Lower lobe of right lung (tissue), 2 donors: ENCODE measurements at regions not wholly inside any gene's neighbourhood (a gene's known extent, or its start where the extent isn't known, plus 50 kb on each side); places are given as distances from the start of the nearest gene placed in this dataset.

ENCODE experiments used
- ATAC-seq, 2 donors: fragments of 200-7000 bp; cut with Tn5 transposase; one replicate each; pipeline ENCODE4 v1.9.1; 2020 to 2022; ENCODE audit warnings: mild to moderate bottlenecking in 2 of 2, moderate library complexity in 2 of 2
- DNase-seq: peaks from one replicate; pipeline ENCODE4 v3.0.0-alpha.2; 2020
- H3K27ac ChIP-seq: fragments of 200-600 bp; one replicate; pipeline ENCODE4 v1.8.0; 2022
- H3K27me3 ChIP-seq: fragments of 200-600 bp; one replicate; pipeline ENCODE4 v1.8.0; 2022; ENCODE audit warnings: low read depth
- H3K36me3 ChIP-seq: fragments of 200-600 bp; one replicate; pipeline ENCODE4 v1.8.0; 2022; ENCODE audit warnings: mild to moderate bottlenecking
- H3K4me1 ChIP-seq: fragments of 200-600 bp; one replicate; pipeline ENCODE4 v1.8.0; 2022
- H3K4me3 ChIP-seq: fragments of 200-600 bp; one replicate; pipeline ENCODE4 v1.8.0; 2022; ENCODE audit warnings: mild to moderate bottlenecking
- H3K9me3 ChIP-seq: fragments of 200-600 bp; one replicate; pipeline ENCODE4 v1.8.0; 2022
- CTCF ChIP-seq: fragments of 200-600 bp; IDR thresholded peaks from one replicate; pipeline ENCODE4 v1.8.0; 2022; ENCODE audit warnings: antibody characterized with exemption, mild to moderate bottlenecking
- intact Hi-C: fragments of 100-400 bp; cut with DNase I; formaldehyde crosslinking; loops from one replicate; pipeline ENCODE4 v1.11.0; 2022
- donor health status: DM: no; HTN: yes; CAD: no; lungs with severe emphysema.

- DNase-seq: no peak
- intact Hi-C loops: no loop called here
- no peak for TF ChIP-seq CTCF
- H3K36me3 ChIP-seq: no peaks in the 10 kb centered on the region
- H3K4me3 ChIP-seq: no peak overlapping the region
- no peak overlapping the region for H3K27ac ChIP-seq
- H3K4me1 ChIP-seq: no peaks in the 10 kb centered on the region
- ATAC-seq: no peak
- no peaks in the 10 kb centered on the region for H3K9me3 ChIP-seq
- no peaks in the 10 kb centered on the region for H3K27me3 ChIP-seq
Observed at GRCh38 chr4:32341342-32341741, 1621.2 kb downstream of the PCDH7 start.

- Histone ChIP-seq H3K27me3 (no peaks in the 10 kb centered on the region), H3K4me1 (no peaks in the 10 kb centered on the region), H3K27ac (no peak overlapping the region), H3K36me3 (no peaks in the 10 kb centered on the region), H3K9me3 (no peaks in the 10 kb centered on the region), H3K4me3 (no peak overlapping the region)
- no peak for DNase-seq
- no peak for TF ChIP-seq CTCF
- no peak for ATAC-seq
- intact Hi-C loops: no loop called here
Observed at GRCh38 chr4:32342054-32342453, 1621.9 kb downstream of the PCDH7 start.

GRCh38 chr4:32349026-32349425, 1628.9 kb downstream of the PCDH7 start:
- TF ChIP-seq CTCF: no peak
- DNase-seq (no peak), ATAC-seq (no peak)
- no peak overlapping the region for H3K27ac ChIP-seq
- intact Hi-C loops: no loop called here
- H3K4me1 ChIP-seq: no peaks in the 10 kb centered on the region
- H3K9me3 ChIP-seq: no peaks in the 10 kb centered on the region
- no peak overlapping the region for H3K4me3 ChIP-seq
- H3K27me3 ChIP-seq: no peaks in the 10 kb centered on the region
- no peaks in the 10 kb centered on the region for H3K36me3 ChIP-seq

- no peaks in the 10 kb centered on the region for H3K27me3 ChIP-seq
- H3K27ac ChIP-seq: no peak overlapping the region
- no peak for TF ChIP-seq CTCF
- DNase-seq: no peak
- no peak overlapping the region for H3K4me3 ChIP-seq
- H3K4me1 ChIP-seq: no peaks in the 10 kb centered on the region
- H3K9me3 ChIP-seq: no peaks in the 10 kb centered on the region
- no peaks in the 10 kb centered on the region for H3K36me3 ChIP-seq
- ATAC-seq: no peak
- intact Hi-C loops: no loop called here
Observed at GRCh38 chr4:32374206-32374605, 1654.0 kb downstream of the PCDH7 start.

GRCh38 chr4:32393806-32394205, 1673.6 kb downstream of the PCDH7 start:
- H3K4me3 ChIP-seq: no peak overlapping the region
- TF ChIP-seq CTCF: no peak
- no peaks in the 10 kb centered on the region for H3K27me3 ChIP-seq
- intact Hi-C loops: no loop called here
- no peak overlapping the region for H3K27ac ChIP-seq
- DNase-seq: no peak
- no peaks in the 10 kb centered on the region for H3K36me3 ChIP-seq
- no peaks in the 10 kb centered on the region for H3K9me3 ChIP-seq
- ATAC-seq: no peak
- no peaks in the 10 kb centered on the region for H3K4me1 ChIP-seq

- intact Hi-C loops: no loop called here
- DNase-seq (no peak), ATAC-seq (no peak)
- TF ChIP-seq CTCF: no peak
- H3K4me1 ChIP-seq: no peaks in the 10 kb centered on the region
- no peaks in the 10 kb centered on the region for H3K27me3 ChIP-seq
- no peak overlapping the region for H3K4me3 ChIP-seq
- H3K36me3 ChIP-seq: no peaks in the 10 kb centered on the region
- no peaks in the 10 kb centered on the region for H3K9me3 ChIP-seq
- H3K27ac ChIP-seq: no peak overlapping the region
Observed at GRCh38 chr4:32394255-32394654, 1674.1 kb downstream of the PCDH7 start.
